Ovary (tissue), 3 donors: ENCODE measurements at regions not wholly inside any gene's neighbourhood (a gene's known extent, or its start where the extent isn't known, plus 50 kb on each side); places are given as distances from the start of the nearest gene placed in this dataset.
"Not testable (repeated sequence)": the region's sequence is repeated elsewhere in the genome, so short reads cannot be mapped to it uniquely, and the experiment has no call there.

Experiments used
- CTCF ChIP-seq, 3 donors: fragments of 450-650 bp in 2 of 3; fragments of 200-600 bp in 1 of 3; IDR thresholded peaks; one replicate each; pipeline versions ENCODE4 v1.5.1 to v1.8.0; 2016 to 2022; ENCODE audit warnings: antibody characterized with exemption in 3 of 3, mild to moderate bottlenecking in 1 of 3
- EP300 ChIP-seq: sonication (generic); formaldehyde crosslinking; IDR thresholded peaks from one replicate; pipeline ENCODE4 v1.6.1; 2017; ENCODE audit warnings: antibody characterized with exemption
- donor health status: DM: no; HTN: no; CAD: no.

GRCh38 chr11:22528612-22529429 is 96.8 kb downstream of the FANCF start:
- TF ChIP-seq EP300; CTCF (IDR thresholded peaks at IDR 0.05): not testable (repeated sequence)
